GM19455 (cell line): ENCODE measurements at regions not wholly inside any gene's neighbourhood (a gene's known extent, or its start where the extent isn't known, plus 50 kb on each side); places are given as distances from the start of the nearest gene placed in this dataset.
"Not testable (repeated sequence)": the region's sequence is repeated elsewhere in the genome, so short reads cannot be mapped to it uniquely, and the experiment has no call there.

Experiments
- ATAC-seq: cut with Tn5 transposase; IDR thresholded peaks from one replicate; pipeline ENCODE4 v1.9.1; 2021; ENCODE audit not compliant: unreplicated experiment

DNA sequence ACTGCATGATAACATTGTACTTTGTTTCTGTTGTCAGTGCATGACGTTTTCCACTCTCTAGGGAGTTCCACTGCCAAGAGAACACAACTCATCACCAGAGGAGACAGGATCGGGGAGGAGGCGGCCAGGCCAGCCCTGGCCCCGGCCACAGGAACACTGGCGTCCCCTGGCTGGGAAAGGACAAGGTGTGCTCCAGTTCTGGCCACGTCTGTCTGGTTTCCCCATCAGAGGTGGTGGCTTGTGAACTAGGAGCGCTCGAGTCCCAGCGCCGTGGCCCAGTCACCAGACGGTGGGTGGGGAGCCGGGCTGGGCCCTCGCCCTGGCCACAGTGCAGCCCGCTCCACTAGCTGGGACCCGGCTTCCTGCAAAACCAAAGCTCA is 211.9 kb upstream of the IRX4 start:
- no peak for ATAC-seq

DNA sequence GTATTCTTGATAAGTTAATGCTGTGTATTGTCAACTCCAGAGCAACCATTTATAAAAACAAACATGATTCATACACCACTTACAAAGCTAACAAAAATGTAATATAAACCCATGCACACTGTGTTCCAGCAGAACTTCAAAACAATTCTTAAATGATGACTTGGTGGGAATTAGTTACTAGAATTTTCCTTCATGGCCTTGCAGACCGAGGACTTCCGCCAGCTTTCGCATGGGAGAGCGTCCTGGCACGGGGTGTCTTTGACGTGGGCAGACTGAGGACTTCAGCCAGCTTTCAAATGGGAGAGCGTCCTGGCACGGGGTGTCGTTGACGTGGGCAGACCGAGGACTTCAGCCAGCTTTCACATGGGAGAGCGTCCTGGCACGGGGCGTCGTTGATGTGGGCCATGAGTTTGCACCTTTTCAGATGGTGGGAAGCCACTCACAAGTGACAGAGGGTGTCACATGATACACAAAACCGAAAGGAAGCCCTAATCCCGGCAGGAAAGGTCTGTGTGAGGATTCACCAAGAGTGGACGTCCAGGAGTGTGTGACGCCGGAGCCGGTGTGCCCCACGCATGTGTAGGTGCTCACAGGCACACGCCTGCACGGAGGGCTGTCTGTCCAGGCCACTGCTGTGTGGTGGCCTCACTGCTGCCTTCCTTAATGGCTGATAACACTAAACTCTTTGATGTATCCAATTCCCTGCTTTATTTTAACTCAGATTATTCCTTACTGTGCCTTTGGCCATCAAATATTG is 211.3 kb upstream of the IRX4 start:
- ATAC-seq: no peak

DNA sequence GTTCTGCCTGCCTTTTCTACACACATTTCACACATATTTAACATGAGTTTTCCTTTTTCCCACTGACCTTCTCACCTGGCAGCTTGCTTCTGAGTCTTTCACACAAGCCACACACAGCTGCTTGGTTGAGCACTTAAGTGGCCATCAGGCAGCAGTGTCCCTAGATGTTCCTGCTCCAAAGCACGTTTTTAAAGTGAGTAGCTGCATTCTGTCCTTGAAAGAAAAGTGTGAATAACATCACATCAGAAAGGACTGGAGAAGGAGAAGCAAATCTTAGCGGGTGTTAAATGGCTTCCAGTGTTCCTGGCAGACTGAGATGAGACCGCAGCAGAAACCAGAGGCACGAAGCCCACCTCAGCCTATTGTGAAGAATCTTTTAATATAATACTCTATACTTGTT is 209.2 kb upstream of the IRX4 start:
- ATAC-seq: no peak

DNA sequence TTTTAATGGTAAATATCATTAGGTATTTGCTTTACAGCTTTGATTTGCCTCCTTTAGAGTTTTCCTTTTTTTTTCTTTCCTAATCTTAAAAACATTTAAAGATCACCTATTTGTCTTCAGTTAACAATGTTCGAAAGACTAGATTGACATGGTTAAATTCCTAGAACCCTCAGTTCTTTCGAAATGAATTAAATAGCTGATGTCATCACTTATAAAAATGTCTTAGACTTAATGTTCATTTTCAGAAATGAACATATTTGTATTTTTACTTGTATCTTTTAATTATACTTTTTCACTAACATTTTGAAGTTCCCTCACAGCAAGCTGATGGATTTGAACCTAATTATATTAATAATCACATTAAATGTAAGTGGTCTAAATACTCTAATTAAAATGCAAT is 205.3 kb upstream of the IRX4 start:
- ATAC-seq: no peak

DNA sequence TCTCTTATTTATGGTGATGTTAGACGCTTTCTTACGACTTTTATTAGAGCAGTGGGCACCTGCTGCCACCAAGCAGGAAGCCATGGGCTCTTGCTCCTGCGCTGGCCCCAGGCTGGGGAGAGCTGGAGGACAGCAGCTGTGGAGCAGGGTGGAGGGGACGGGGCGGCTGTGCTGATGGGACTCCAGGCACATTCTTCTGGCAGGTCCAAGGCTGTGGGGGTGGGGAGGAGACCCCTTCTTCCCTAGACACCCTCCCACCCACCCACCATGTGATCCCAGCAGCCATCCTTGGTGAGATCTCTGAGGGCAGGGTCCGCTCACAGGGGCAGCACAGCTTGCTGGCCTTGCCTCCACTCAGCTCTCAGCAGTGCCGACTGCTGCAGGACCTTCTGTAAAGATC is 192.6 kb upstream of the IRX4 start:
- no peak for ATAC-seq

DNA sequence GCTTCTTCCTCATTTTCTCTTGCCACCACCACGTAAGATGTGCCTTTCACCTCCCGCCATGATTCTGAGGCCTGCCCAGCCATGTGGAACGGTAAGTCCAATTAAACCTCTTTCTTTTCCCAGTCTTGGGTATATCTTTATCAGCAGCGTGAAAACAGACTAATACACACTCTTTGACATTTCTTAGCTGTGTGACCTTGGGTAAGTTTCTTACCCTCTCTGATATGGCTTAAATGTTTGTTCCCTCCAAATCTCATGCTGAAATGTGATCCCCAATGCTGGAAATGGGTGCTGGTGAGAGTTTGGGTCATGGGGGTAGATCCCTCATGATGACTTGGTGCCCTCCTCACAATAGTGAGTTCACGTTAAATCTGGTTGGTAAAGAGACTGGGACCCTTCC is 188.8 kb upstream of the IRX4 start:
- ATAC-seq: no peak

DNA sequence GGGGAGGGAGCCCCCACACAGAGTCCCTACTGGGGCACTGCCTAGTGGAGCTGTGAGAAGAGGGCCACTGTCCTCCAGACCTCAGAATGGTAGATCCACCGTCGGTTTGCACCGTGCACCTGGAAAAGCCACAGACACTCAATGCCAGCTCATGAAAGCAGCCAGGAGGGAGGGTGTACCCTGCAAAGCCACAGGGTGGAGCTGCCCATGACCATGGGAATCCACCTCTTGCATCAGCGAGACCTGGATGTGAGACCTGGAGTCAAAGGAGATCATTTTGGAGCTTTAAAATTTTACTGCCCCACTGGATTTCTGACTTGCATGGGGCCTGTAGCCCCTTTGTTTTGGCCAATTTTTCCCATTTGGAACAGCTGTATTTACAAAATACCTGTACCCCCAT is 188.1 kb upstream of the IRX4 start:
- ATAC-seq: not testable (repeated sequence)

DNA sequence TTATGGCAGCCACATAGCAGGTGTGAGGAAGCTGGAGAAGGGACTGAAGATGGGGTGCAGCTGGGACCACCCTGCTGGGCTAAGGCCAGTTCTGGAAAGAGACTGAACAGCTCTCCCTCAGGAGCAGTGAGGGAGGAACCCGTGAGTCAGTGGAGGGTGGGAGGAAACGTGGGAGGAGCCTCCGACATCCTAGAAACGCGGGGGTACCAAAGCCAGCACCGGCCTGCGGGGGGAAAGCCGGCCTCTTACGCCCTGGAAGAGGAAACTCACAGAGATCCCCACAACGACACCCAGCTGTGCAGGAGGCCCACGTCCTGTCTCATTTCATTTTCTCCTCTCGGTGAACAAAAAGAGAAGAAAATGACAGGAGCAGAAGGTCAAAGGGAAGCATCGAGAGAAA is 185.8 kb upstream of the IRX4 start:
- no peak for ATAC-seq

DNA sequence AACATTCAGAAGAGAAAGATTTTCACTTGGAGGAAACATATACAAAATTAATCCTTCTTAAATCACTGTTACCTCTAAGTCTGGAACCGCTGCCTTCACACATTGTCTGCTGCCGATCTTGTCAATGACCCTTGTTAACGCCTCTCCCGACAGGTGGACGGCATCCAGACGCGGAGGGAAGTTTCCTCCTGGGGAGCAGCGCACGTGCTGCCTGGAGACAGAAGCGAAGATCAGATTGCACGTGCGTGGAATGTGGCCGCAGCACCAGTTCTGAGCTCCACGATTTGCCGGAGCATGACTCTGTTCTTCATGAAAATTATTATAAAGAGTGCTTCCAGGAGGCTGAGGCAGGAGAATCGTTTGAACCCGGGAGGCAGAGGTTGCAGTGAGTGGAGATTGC is 183.6 kb upstream of the IRX4 start:
- ATAC-seq: no peak

DNA sequence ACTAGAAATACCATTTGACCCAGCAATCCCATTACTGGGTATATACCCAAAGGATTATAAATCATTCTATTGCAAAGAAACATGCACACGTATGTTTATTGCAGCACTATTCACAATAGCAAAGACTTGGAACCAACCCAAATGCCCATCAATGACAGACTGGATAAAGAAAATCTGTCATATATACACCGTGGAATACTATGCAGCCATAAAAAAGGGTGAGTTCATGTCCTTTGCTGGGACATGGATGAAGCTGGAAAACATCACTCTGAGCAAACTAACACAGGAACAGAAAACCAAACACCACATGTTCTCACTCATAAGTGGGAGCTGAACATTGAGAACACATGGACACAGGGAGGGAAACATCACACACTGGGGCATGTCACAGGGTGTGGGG is 180.7 kb upstream of the IRX4 start:
- ATAC-seq: not testable (repeated sequence)

DNA sequence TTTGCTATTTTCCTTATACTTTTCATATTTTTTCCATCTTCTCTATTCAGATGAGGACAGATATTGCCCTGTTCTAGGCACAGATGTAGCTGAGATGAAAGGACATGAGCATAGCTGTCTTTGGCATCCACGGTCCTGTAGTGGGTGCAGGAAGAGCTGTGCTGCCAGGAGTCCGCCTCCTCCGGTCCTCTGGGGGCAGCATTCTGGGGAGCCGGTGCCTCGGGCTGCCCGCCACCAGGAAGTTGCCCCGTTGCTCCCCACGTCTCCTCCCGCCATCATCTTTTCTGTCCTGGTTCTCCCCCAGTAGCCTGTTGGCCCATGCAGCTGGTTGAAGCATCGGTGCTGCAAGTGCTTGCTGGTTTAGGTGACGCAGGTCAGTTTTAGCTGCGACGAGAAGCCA is 170.0 kb upstream of the IRX4 start:
- no peak for ATAC-seq

DNA sequence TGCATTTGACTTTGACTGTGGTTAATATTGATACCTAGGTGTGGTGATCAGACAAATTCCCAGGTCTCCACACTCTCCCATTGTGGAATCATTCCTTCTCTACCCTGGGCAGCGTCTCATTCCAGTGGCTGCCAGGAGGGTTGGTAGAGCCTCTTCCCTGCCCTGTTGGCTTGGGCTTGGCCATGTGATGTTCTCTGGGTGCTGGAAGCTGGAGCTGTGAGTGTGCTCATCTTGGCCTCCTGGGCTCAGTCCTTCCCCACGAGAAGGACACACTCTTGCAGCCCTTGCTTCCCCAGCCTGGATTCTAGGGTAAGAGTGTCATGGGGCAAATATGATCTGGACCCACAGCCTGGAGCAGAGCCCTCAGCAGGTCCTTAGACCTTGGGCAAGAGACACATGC is 167.2 kb upstream of the IRX4 start:
- ATAC-seq: no peak

DNA sequence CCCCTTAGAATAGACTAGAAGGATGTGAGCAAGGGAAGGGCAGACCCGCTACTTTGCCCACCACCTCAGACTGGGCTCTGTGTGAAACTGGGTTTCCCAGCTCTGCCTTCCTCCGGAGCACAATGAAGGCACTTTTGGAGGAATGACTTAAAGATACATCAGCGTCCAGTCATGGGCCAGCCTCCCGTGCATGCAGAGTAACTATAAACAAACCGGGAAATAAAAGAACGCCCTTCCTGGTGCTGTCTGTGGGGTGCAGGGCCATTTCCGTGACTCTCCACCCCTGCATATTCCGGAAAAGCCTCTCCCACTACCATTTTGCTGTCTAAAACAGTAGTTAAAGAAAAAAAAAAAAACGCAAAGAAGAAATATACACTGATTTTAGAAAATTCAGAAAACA is 165.9 kb upstream of the IRX4 start:
- no peak for ATAC-seq

DNA sequence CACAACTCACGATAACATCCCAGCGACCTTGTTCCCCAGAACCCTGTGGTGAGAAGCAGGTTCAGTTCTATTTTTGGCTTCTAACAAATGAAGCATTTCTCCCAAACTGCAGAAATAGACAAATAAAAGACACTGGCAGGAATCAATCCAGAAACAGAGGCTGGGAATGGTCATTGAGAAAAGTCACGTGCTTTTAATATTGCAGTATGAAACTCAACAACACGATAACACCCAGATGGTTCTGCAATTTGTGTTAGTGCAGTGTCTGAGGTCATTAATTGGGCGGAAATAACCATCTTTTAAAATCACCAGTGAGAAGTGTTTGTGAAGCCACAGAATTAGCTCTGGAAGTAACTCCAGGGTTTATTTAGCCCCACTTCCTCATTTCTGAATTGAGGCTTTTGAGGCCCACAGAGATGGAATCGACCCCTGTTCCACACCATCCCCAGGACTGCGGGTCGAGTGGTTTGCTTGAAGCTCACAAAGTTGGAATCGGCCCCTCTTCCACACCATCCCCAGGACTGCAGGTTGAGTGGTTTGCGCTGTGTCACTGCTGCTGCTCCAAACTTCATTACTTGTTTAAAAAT is 164.7 kb upstream of the IRX4 start:
- ATAC-seq: no peak

DNA sequence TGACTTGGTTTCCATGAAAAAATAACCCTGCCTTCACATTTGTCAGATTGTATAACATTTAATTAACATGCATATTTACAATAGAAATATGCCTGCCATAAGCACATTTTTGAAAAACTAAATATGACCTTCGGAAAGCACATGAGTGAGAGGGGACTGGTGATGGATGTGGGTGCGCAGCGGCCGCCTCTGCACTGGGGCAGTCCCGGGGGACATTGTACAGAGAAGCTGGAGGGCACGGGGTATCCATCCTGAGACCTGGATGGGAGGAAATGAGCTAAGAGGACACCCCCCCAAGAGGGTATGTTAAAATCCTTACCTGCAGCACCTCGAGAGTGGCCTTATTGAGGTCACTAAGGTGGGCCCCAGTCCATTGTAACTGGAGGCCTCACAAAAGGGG is 161.3 kb upstream of the IRX4 start:
- ATAC-seq: no peak

DNA sequence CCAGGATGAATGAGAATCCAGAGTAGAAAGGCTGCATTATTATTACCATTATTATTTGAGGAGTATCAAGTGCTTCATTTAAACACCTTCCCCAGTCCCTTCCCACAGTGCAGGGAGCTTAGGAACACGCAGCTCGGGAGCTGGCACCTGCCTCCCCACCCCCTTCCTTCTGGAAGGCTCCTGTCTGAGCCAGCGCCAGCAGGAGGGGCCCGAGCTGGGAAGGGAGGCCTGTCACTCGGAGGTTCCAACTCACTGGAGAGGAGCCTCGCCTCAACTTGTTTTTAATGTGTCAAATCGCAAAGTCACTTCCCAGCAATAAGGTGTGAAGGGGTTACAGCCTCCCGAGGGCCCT is 156.4 kb upstream of the IRX4 start:
- ATAC-seq: no peak

DNA sequence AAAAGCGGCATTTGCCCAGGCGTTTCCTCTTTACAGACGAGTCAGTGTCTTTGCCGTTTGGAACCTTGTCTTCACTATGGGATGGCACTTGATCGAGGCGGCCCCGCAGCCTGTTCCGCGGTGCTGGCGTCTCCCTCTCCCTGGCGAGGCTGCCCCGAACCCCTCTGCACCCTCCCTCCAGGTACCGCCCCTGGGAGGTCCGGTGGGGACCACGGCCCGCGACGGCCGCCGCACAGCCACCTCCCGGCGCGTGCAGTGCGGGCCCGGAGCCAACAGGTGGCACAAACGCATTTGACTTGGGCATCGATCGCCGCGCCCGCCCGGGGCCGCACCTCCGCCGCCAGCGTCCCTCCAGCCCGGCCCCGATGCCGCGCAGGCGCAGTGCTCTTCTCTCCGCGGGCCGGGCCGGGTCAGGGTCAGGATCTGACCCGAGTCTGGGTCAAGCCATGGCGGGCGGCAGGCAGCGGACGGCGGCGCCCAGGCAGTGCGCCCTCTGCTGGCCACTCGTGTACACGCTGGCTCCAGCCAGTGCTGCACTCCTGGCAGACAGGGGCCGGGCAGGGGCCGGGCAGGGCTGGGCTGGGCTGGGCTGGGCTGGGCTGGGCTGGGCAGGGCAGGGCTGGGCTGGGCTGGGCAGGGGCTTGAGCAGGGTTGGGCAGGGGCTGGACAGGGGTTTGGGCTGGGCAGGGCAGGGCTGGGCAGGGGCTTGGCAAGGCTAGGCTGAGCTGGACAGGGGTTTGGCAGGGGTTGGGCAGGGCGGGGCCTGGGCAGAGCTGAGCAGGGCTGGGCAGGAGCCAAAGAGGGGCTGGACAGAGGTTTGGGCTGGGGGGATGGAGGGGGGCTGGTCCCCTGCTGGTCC is 155.8 kb upstream of the IRX4 start:
- peak; percentile 96 for ATAC-seq

DNA sequence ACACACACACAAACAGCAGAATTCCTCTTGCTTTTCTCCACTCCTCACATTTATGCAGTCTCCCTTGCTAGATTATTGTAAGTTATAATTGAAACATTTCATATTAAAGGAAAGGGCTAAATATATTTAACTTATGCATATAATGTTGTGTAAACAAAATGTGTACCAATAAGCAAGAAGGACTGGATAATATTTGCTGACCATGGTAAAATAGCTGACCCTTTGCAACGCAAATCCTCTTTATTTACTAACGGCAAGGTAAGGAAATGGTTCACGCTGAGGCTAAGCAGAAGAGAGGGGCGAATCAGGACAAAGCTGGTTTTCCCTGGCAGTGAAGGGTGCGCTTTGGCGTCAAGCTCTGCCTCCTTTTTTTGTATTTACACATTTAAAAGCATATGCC is 154.2 kb upstream of the IRX4 start:
- ATAC-seq: no peak

DNA sequence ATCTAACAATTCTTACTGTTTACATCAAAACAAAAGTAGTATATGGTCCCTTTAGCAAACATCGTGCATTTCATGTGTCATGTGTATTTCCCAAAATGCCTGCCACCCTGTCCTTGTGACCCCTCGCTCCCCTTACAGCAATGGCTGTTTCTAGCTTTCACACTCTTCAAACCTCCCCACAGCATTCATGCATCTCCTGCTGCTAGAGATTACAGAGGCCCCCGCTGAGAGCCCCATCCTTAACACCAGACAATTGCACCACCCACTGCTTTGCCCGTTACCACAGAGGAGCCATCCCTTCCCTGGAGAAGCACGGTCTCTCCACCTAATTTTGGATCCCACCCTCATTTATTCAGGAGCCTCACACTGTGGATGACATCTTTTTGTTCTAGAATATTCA is 149.7 kb upstream of the IRX4 start:
- no peak for ATAC-seq

DNA sequence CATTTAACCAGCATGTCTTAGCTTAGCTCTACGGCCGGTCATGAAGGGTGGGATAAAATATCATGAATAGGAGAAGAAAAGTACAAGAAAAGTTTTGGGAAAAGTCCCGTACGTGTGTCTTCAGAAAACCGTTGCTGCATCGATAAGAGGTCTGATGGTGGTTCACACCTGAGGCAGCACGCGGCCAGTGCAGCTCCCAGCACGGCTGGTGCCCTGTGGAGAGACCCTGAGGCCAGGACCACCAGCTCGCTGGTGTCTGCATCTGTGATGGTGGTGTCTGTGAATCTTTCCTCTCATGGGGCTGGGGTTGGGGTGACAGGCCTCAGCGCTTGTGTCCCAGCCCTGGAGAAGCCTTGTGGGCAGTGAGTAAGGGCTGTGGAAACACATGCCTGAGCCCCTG is 148.9 kb upstream of the IRX4 start:
- no peak for ATAC-seq

DNA sequence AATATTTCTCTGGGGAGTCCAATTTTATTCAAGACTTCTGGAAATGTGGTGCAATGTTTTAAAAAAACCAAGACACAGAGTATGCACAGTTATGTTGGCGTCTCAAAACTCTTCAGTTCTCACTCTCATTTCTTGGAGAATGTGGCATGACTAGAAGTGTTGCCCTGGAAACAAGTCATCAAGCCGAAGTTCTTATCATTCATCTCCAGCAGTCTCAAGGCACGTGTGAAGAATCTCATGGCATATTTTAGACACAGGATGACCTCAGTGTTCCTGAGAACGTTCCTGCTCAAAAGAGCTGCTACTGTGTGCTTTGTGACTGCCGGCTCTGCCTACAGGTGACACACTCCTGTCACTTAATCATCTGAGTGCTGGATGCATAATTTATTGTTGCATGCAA is 147.4 kb upstream of the IRX4 start:
- no peak for ATAC-seq

DNA sequence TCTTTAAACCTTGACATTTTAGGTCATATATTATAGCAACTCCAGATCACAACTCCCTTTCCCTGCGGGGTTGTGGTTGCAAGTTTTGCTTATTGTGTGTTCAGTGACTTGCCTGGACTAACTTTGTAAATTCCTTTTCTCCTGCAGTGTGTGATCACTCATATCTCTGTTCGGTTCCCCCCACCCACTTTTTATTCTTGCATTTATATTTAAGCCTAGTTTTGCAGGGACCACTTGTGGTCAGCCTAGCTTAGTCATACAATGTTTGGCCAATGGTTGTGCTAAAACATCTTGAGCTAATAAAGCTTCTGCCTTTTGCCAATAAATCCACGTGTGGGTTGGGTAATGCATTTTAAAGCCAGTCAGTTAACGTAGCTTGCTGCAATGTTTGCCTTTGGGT is 146.5 kb upstream of the IRX4 start:
- ATAC-seq: no peak
